Heart left ventricle (tissue), 16 donors: ENCODE measurements at regions not wholly inside any gene's neighbourhood (a gene's known extent, or its start where the extent isn't known, plus 50 kb on each side); places are given as distances from the start of the nearest gene placed in this dataset.

Experiments
- ATAC-seq, 4 donors: fragments of 200-7000 bp; cut with Tn5 transposase; one replicate each; pipeline ENCODE4 v1.9.1; 2020 to 2022; ENCODE audit warnings: moderate library complexity in 4 of 4, mild to moderate bottlenecking in 3 of 4, moderate number of reproducible peaks in 1 of 4
- DNase-seq, 5 donors: peaks; one replicate each; pipeline ENCODE4 v3.0.0-alpha.2; 2020
- H3K27ac ChIP-seq, 12 donors: fragments of 200-600 bp; sonication (generic) in 4 of 12; one replicate each; pipeline versions ENCODE4 v1.5.0 to v1.8.0; 2016 to 2022; ENCODE audit warnings: mild to moderate bottlenecking in 2 of 12
- H3K27me3 ChIP-seq, 9 donors: fragments of 200-600 bp; sonication (generic) in 2 of 9; one replicate each; pipeline versions ENCODE4 v1.5.1 to v1.8.0; 2016 to 2022; ENCODE audit warnings: mild to moderate bottlenecking in 3 of 9
- H3K36me3 ChIP-seq, 9 donors: fragments of 200-600 bp; sonication (generic) in 2 of 9; one replicate each; pipeline versions ENCODE4 v1.5.0 to v1.8.0; 2018 to 2022; ENCODE audit warnings: mild to moderate bottlenecking in 2 of 9
- H3K4me1 ChIP-seq, 12 donors: fragments of 200-600 bp; sonication (generic) in 4 of 12; one replicate each; pipeline versions ENCODE4 v1.5.0 to v1.8.0; 2016 to 2022; ENCODE audit warnings: mild to moderate bottlenecking in 3 of 12
- H3K4me3 ChIP-seq, 12 donors: fragments of 200-600 bp; sonication (generic) in 4 of 12; one replicate each; pipeline versions ENCODE4 v1.5.0 to v1.8.0; 2017 to 2022; ENCODE audit warnings: mild to moderate bottlenecking in 9 of 12, moderate library complexity in 4 of 12
- H3K9me3 ChIP-seq, 12 donors: fragments of 200-600 bp; sonication (generic) in 4 of 12; one replicate each; pipeline versions ENCODE4 v1.5.0 to v1.8.0; 2016 to 2022; ENCODE audit warnings: mild to moderate bottlenecking in 1 of 12
- POLR2A ChIP-seq, 2 donors: fragments of 450-650 bp; IDR thresholded peaks; one replicate each; pipeline ENCODE4 v1.6.1; 2017; ENCODE audit warnings: antibody characterized with exemption in 2 of 2, mild to moderate bottlenecking in 2 of 2, moderate library complexity in 2 of 2
- WGBS, 4 donors: extraction: QIAGEN DNeasy Blood & Tissue Kit in 2 of 4; methylation state at CpG; one replicate each; pipeline versions ENCODE4 v1.1.5 to v1.1.7; 2013 to 2018; 5-methylcytosine and 5-hydroxymethylcytosine counted together
- intact Hi-C, 10 donors: fragments of 100-400 bp; cut with DNase I; formaldehyde crosslinking; loops; one replicate each; pipeline versions ENCODE4 v1.11.1 to v1.14.2; 2022
- TF ChIP-seq, protein P1 (sequence below), 12 donors: fragments of 200-600 bp; sonication (generic) in 4 of 12; IDR thresholded peaks; one replicate each; pipeline versions ENCODE4 v1.5.0 to v1.8.0; 2018 to 2022; ENCODE audit warnings: antibody characterized with exemption in 12 of 12, mild to moderate bottlenecking in 5 of 12
- donor health status: ischemic (EF 13 %, LVEDD 7.1; RV severe dilation, severe dysfunction).
- donor health status: healthy with polysubstance abuse.
- donor health status: DM: no; HTN: yes; CAD: no.
- donor health status: DM: no; HTN: no; CAD: no.
- donor health status: ischemic (EF 25% LVEDD 6.9; RV normal size, moderate dysfunction).
- donor health status: ischemic (EF 25% LVEDD 5.7; RV mildly dilated, moderate dysfunction).
- donor health status: healthy.
- donor health status: DM: yes; HTN: yes; CAD: no.
- donor health status: ischemic (EF 35%, LVEDD 5.7; RV mildly dilated, moderate dysfunction).
- donor health status: nonischemic (EF 11% LVEDD 7.7; RV severe dilation, severe dysfunction).
- donor health status: DM: yes; HTN: yes; CAD: no.
- donor health status: PGD.
- donor health status: ischemic (EF 29% LVEDD 5.4; RV normal size, mild dysfunction).
- donor health status: nonischemic (EF 23%, LVEDD 6.1; RV moderate dilation, normal function).

DNA sequence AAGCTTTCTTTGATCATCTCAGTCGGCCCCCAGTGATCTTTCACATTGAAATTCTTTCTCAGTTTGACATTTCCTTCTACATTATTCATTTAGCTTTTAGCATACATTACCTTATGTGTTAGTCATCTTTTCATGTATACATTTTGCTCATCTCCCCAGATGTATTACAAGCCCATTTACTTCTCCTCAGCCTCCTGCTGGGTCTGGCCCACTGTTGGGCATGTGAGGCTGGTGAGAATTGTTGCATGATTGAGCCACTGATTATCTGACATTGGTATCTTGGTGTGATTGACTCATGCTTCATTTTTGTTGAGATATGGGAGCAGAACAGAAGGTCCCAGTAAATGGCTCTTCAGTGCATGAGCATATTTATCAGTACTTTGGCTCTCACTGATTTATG lies 300.1 kb upstream of the DDX18 start:
- ATAC-seq, result no peak
- H3K4me1 ChIP-seq, result no peaks in the 10 kb centered on the region
- no peak overlapping the region for H3K4me3 ChIP-seq
- TF ChIP-seq, protein P1, sequence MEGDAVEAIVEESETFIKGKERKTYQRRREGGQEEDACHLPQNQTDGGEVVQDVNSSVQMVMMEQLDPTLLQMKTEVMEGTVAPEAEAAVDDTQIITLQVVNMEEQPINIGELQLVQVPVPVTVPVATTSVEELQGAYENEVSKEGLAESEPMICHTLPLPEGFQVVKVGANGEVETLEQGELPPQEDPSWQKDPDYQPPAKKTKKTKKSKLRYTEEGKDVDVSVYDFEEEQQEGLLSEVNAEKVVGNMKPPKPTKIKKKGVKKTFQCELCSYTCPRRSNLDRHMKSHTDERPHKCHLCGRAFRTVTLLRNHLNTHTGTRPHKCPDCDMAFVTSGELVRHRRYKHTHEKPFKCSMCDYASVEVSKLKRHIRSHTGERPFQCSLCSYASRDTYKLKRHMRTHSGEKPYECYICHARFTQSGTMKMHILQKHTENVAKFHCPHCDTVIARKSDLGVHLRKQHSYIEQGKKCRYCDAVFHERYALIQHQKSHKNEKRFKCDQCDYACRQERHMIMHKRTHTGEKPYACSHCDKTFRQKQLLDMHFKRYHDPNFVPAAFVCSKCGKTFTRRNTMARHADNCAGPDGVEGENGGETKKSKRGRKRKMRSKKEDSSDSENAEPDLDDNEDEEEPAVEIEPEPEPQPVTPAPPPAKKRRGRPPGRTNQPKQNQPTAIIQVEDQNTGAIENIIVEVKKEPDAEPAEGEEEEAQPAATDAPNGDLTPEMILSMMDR (IDR thresholded peaks at IDR 0.05), result no peak
- no peak for TF ChIP-seq POLR2A (IDR thresholded peaks at IDR 0.05)
- no peak overlapping the region for H3K27ac ChIP-seq
- 63 to 83% (median 75%) methylated on average over 1 of the region's 1 CpG for whole genome bisulfite sequencing, 4 donors
- DNase-seq, result no peak
- no peaks in the 10 kb centered on the region for H3K9me3 ChIP-seq
- no peaks in the 10 kb centered on the region for H3K36me3 ChIP-seq
- intact Hi-C loops, result no loop called here
- H3K27me3 ChIP-seq, result no peaks in the 10 kb centered on the region

DNA sequence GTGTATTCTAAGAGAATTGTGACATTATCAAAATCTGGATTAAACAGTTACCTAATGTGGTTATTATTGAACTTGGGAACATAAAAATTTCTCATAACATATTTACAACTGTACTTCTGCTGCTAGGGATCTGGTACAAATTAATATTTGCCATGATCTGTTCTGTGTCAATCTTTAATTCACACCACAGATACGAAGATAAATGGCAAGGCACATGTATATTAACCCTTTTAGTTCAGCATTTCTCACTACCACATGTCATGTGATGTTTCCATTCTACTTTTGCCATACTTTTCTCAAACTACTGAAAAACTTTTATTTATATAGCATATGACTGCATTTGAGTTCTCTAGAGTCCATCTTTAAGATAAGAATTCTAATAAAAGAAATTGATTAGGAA lies 295.3 kb upstream of the DDX18 start:
- TF ChIP-seq POLR2A (IDR thresholded peaks at IDR 0.05), result no peak
- TF ChIP-seq, protein P1 (IDR thresholded peaks at IDR 0.05), result no peak
- ATAC-seq (no peak), DNase-seq (no peak)
- H3K4me3 ChIP-seq, result no peak overlapping the region
- no peaks in the 10 kb centered on the region for H3K36me3 ChIP-seq
- H3K9me3 ChIP-seq, result no peaks in the 10 kb centered on the region
- H3K27me3 ChIP-seq, result no peaks in the 10 kb centered on the region
- intact Hi-C loops, result no loop called here
- H3K4me1 ChIP-seq, result peaks cover 0 to 13% (median 7%) of the 10 kb centered on the region in 12 donors
- no peak overlapping the region for H3K27ac ChIP-seq
- WGBS, 4 donors, result 16 to 24% (median 22%) methylated on average over 1 of the region's 1 CpG

DNA sequence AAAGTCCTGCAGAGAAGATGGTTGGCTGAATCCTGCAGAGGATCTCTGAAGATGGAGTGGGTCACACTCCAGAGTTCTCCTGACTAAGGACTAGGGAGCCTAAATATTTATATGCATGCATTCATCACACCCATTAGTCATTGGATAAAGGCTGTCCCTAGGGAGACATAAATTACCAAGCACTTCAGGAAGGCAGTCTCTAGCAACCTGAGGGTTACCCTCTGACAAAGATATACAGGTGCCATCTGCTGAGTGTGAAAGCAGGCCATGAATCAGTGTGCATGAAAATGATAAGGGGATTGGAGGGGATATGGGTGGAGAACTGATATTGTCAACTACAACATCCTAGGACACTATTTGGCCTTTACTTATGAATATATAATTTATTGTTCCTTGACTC lies 294.8 kb upstream of the DDX18 start:
- no peak for ATAC-seq
- Histone ChIP-seq H3K36me3 (no peaks in the 10 kb centered on the region), H3K4me3 (no peak overlapping the region), H3K27me3 (no peaks in the 10 kb centered on the region), H3K9me3 (no peaks in the 10 kb centered on the region), H3K27ac (no peak overlapping the region), H3K4me1 (peaks cover 0 to 13% (median 7%) of the 10 kb centered on the region in 12 donors)
- DNase-seq, result no peak
- no peak for TF ChIP-seq POLR2A (IDR thresholded peaks at IDR 0.05)
- TF ChIP-seq, protein P1 (IDR thresholded peaks at IDR 0.05), result no peak
- intact Hi-C loops, result no loop called here

DNA sequence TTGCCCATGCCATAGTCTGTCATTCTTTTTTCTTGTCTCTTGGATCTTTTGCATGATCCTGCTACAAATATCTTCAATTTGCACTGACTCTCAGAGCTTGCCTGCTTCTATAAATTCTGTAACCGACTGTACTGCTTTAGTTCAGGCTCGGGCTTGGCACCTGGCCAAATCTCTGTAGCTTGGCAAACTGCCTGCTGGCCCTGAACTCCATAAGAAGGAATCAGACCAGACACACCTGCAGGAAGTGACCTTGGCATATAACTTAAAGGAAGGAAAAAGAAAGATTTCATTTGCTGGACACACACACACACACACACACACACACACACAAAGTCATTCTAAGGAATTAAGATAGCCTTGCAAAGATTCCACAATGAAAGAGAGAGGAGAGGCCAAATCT lies 291.2 kb upstream of the DDX18 start:
- no peak for TF ChIP-seq POLR2A (IDR thresholded peaks at IDR 0.05)
- TF ChIP-seq, protein P1 (IDR thresholded peaks at IDR 0.05), result no peak
- peak; percentile 45 to 80 (median 60) for DNase-seq
- H3K4me3 ChIP-seq, result no peak overlapping the region
- peaks cover 0 to 13% (median 7%) of the 10 kb centered on the region in 12 donors for H3K4me1 ChIP-seq
- ATAC-seq, result peak in 3 of 4 donors; percentile 51 to 85 (median 70)
- H3K36me3 ChIP-seq, result no peaks in the 10 kb centered on the region
- no peak overlapping the region for H3K27ac ChIP-seq
- intact Hi-C loops, result no loop called here
- 0 to 2% (median 1%) methylated on average over 2 of the region's 2 CpGs for WGBS, 4 donors
- H3K27me3 ChIP-seq, result no peaks in the 10 kb centered on the region
- H3K9me3 ChIP-seq, result no peaks in the 10 kb centered on the region
